Hepatic stellate cell (primary cell): ENCODE measurements at regions not wholly inside any gene's neighbourhood (a gene's known extent, or its start where the extent isn't known, plus 50 kb on each side); places are given as distances from the start of the nearest gene placed in this dataset.

Experiments
- DNase-seq: peaks from one replicate; pipeline ENCODE4 v3.0.0; 2011; ENCODE audit warnings: low spot score

GRCh38 chr1:212558693-212559480 lies 49.7 kb upstream of the ATF3 start:
- DNase-seq = peak; percentile 90
